GM23338 (cell line): ENCODE measurements at regions not wholly inside any gene's neighbourhood (a gene's known extent, or its start where the extent isn't known, plus 50 kb on each side); places are given as distances from the start of the nearest gene placed in this dataset.

Experiments
- CREB1 ChIP-seq: fragments of 250-450 bp; sonication (Bioruptor Pico); IDR thresholded peaks from 2 replicates; pipeline ENCODE4 v1.5.0; 2020; ENCODE audit warnings: low read depth, mild to moderate bottlenecking, moderate library complexity
- CTCF ChIP-seq, 2 experiments: fragments of 200-600 bp in 1 of 2; sonication (generic) in 1 of 2; conservative IDR thresholded peaks; 2 replicates each; pipeline versions ENCODE4 v1.5.1 to v1.6.1; 2016 to 2017; ENCODE audit warnings: antibody characterized with exemption in 2 of 2, low read depth in 2 of 2, mild to moderate bottlenecking in 2 of 2, moderate library complexity in 1 of 2
- ETS1 ChIP-seq: IDR thresholded peaks from 2 replicates; pipeline ENCODE4 v1.6.1; 2016; ENCODE audit warnings: antibody characterized with exemption
- EZH2 ChIP-seq: fragments of 200-600 bp; sonication (generic); IDR thresholded peaks from one replicate; pipeline ENCODE4 v1.8.0; 2017; ENCODE audit warnings: antibody characterized with exemption, mild to moderate bottlenecking, low read depth; ENCODE audit not compliant: unreplicated experiment
- EZH2phosphoT487 ChIP-seq: fragments of 200-600 bp; sonication (generic); IDR thresholded peaks from one replicate; pipeline ENCODE4 v1.8.1; 2018; ENCODE audit warnings: antibody characterized with exemption; ENCODE audit not compliant: unreplicated experiment
- JUNB ChIP-seq: IDR thresholded peaks from one replicate; pipeline ENCODE4 v1.6.1; 2016; ENCODE audit warnings: antibody characterized with exemption; ENCODE audit not compliant: unreplicated experiment
- NANOG ChIP-seq: IDR thresholded peaks from 2 replicates; pipeline ENCODE4 v1.6.1; 2016; ENCODE audit warnings: antibody characterized with exemption, borderline replicate concordance
- POLR2AphosphoS5 ChIP-seq: IDR thresholded peaks from 2 replicates; pipeline ENCODE4 v1.6.1; 2016; ENCODE audit warnings: antibody characterized with exemption, low read depth
- REST ChIP-seq: IDR thresholded peaks from one replicate; pipeline ENCODE4 v1.6.1; 2018; ENCODE audit warnings: antibody characterized with exemption; ENCODE audit not compliant: unreplicated experiment
- STAT1 ChIP-seq: IDR thresholded peaks from one replicate; pipeline ENCODE4 v1.6.1; 2016; ENCODE audit warnings: antibody characterized with exemption; ENCODE audit not compliant: unreplicated experiment
- ZNF114 ChIP-seq: fragments of 250-450 bp; sonication (Bioruptor Pico); IDR thresholded peaks from 2 replicates; pipeline ENCODE4 v1.5.0; 2020; ENCODE audit warnings: mild to moderate bottlenecking, moderate library complexity
- ZNF331 ChIP-seq: fragments of 250-450 bp; sonication (Bioruptor Pico); IDR thresholded peaks from 2 replicates; pipeline ENCODE4 v1.5.0; 2020; ENCODE audit warnings: low read depth, mild to moderate bottlenecking, moderate library complexity
- ZNF462 ChIP-seq: fragments of 250-450 bp; sonication (Bioruptor Pico); IDR thresholded peaks from 2 replicates; pipeline ENCODE4 v1.5.0; 2020; ENCODE audit warnings: mild to moderate bottlenecking, moderate library complexity

GRCh38 chr4:164215113-164215741 is 538.7 kb upstream of the SMIM31 start:
- TF ChIP-seq POLR2AphosphoS5 (no peak), CTCF (conservative IDR thresholded peaks at IDR 0.05; ENCODE audit: low read depth in 2 of 2) (no peak), REST (no peak), EZH2phosphoT487 (no peak), JUNB (no peak), EZH2 (no peak), CREB1 (CRISPR knock-in tag) (no peak), STAT1 (no peak), NANOG (no peak), ETS1 (no peak), ZNF462 (no peak), ZNF331 (CRISPR knock-in tag) (no peak), ZNF114 (no peak)
